OCI-LY7 (cell line): ENCODE measurements at regions not wholly inside any gene's neighbourhood (a gene's known extent, or its start where the extent isn't known, plus 50 kb on each side); places are given as distances from the start of the nearest gene placed in this dataset.

Experiments
- BruUV-seq: library from RNA; stranded (reverse); fragments of 400-500 nt; replicated peaks from 2 replicates; lab custom pipeline; 2021; lab: Mats Ljungman, UMichigan
- CTCF ChIA-PET: fragments of 300-600 bp; sonication (Branson Sonifier 250); formaldehyde crosslinking; loops from one replicate; lab custom pipeline; 2022; ENCODE audit warnings: antibody characterized with exemption; ENCODE audit not compliant: unreplicated experiment; lab: Charles Lee
- POLR2A ChIA-PET: fragments of 300-600 bp; sonication (Branson Sonifier 250); formaldehyde crosslinking; loops from one replicate; lab custom pipeline; 2022; ENCODE audit warnings: antibody characterized with exemption; lab: Charles Lee
- DNase-seq: peaks from one replicate; pipeline ENCODE4 v3.0.0-alpha.2; 2015; ENCODE audit warnings: low spot score
- H2AFZ ChIP-seq: fragments of 200-600 bp; sonication (generic), shearing (Covaris generic); 2 replicates; pipeline ENCODE4 v1.6.1; 2014; ENCODE audit warnings: mild to moderate bottlenecking, antibody characterized with exemption, low read length, moderate library complexity
- H3K27ac ChIP-seq: fragments of 200-600 bp; sonication (generic); 2 replicates; pipeline ENCODE4 v1.5.1; 2014; ENCODE audit warnings: mixed run types, low read depth, mild to moderate bottlenecking, moderate library complexity, low read length, inconsistent platforms; ENCODE audit not compliant: poor library complexity, severe bottlenecking
- H3K36me3 ChIP-seq: fragments of 200-600 bp; sonication (generic); 2 replicates; pipeline ENCODE4 v1.6.1; 2014; ENCODE audit warnings: mild to moderate bottlenecking, antibody characterized with exemption, low read length, moderate library complexity, mixed read lengths; ENCODE audit not compliant: insufficient read depth
- H3K4me1 ChIP-seq: fragments of 200-600 bp; sonication (generic); 2 replicates; pipeline ENCODE4 v1.5.1; 2014; ENCODE audit warnings: mild to moderate bottlenecking, low read length; ENCODE audit not compliant: insufficient read depth, poor library complexity, severe bottlenecking
- H3K4me2 ChIP-seq: fragments of 200-600 bp; sonication (generic); 2 replicates; pipeline ENCODE4 v1.6.1; 2014; ENCODE audit warnings: mild to moderate bottlenecking, low read length
- H3K4me3 ChIP-seq: fragments of 200-600 bp; sonication (generic); 2 replicates; pipeline ENCODE4 v1.5.1; 2014; ENCODE audit warnings: mild to moderate bottlenecking, low read depth, low read length; ENCODE audit not compliant: poor library complexity, severe bottlenecking
- H3K79me2 ChIP-seq: fragments of 200-600 bp; sonication (generic); 2 replicates; pipeline ENCODE4 v1.6.1; 2016; ENCODE audit warnings: low read depth, mild to moderate bottlenecking, low read length, moderate library complexity, mixed read lengths; ENCODE audit not compliant: insufficient read depth
- H3K9me2 ChIP-seq: fragments of 200-600 bp; sonication (generic); 2 replicates; pipeline ENCODE4 v1.6.1; 2016; ENCODE audit warnings: mild to moderate bottlenecking, low read length, mixed read lengths; ENCODE audit not compliant: insufficient read depth
- H3K9me3 ChIP-seq: fragments of 200-600 bp; sonication (generic); 2 replicates; pipeline ENCODE4 v1.6.1; 2014; ENCODE audit warnings: mild to moderate bottlenecking, mixed run types, low read length, mixed read lengths
- H4K20me1 ChIP-seq: fragments of 200-600 bp; sonication (generic); 2 replicates; pipeline ENCODE4 v1.6.1; 2014; ENCODE audit warnings: mild to moderate bottlenecking, antibody characterized with exemption, low read length, moderate library complexity, mixed read lengths; ENCODE audit not compliant: insufficient read depth
- EZH2phosphoT487 ChIP-seq: fragments of 200-600 bp; sonication (generic); IDR thresholded peaks from 2 replicates; pipeline ENCODE4 v1.6.1; 2018; ENCODE audit warnings: low read depth, borderline replicate concordance, mild to moderate bottlenecking, mixed run types, antibody characterized with exemption, low read length, moderate library complexity, mixed read lengths
- intact Hi-C: fragments of 100-400 bp; cut with micrococcal nuclease; formaldehyde crosslinking; loops from one replicate; pipeline ENCODE4 v1.10.0; 2022; ENCODE audit not compliant: unreplicated experiment
- TF ChIP-seq, protein P1 (sequence below): fragments of 200-600 bp; sonication (generic); conservative IDR thresholded peaks from 2 replicates; pipeline ENCODE4 v1.5.1; 2014; ENCODE audit warnings: mild to moderate bottlenecking, antibody characterized with exemption, low read length, moderate library complexity, mixed read lengths

DNA sequence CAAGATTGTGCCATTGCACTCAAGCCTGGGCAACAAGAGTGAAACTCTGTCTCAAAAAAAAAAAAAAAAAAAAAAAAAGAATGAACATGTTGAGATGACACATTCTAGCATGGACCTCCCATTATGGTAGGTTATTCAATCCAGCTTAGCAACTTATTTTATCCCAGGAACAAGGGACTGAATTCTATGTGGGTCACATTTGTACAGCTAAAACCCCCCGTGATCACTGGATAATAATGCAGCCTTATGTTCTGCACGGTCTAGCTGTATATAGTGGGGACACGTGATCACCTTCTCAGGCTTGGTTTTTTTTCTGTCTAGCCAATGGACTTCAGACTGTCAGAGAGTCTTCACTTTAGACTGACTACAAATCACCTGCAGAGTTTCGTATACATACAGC, 115.2 kb upstream of the FRG1 start:
- Histone ChIP-seq H2AFZ (no peak overlapping the region), H3K9me3 (no peaks in the 10 kb centered on the region), H4K20me1 (no peaks in the 10 kb centered on the region), H3K4me1 (no peaks in the 10 kb centered on the region), H3K4me2 (no peak overlapping the region), H3K36me3 (no peaks in the 10 kb centered on the region), H3K79me2 (no peaks in the 10 kb centered on the region), H3K4me3 (no peak overlapping the region), H3K9me2 (no peaks in the 10 kb centered on the region), H3K27ac (no peak overlapping the region)
- ChIA-PET POLR2A (no interaction called here), CTCF (no interaction called here)
- no peak for DNase-seq
- no TSS peak for BruUV-seq
- intact Hi-C loops, result no loop called here
- TF ChIP-seq, protein P1, sequence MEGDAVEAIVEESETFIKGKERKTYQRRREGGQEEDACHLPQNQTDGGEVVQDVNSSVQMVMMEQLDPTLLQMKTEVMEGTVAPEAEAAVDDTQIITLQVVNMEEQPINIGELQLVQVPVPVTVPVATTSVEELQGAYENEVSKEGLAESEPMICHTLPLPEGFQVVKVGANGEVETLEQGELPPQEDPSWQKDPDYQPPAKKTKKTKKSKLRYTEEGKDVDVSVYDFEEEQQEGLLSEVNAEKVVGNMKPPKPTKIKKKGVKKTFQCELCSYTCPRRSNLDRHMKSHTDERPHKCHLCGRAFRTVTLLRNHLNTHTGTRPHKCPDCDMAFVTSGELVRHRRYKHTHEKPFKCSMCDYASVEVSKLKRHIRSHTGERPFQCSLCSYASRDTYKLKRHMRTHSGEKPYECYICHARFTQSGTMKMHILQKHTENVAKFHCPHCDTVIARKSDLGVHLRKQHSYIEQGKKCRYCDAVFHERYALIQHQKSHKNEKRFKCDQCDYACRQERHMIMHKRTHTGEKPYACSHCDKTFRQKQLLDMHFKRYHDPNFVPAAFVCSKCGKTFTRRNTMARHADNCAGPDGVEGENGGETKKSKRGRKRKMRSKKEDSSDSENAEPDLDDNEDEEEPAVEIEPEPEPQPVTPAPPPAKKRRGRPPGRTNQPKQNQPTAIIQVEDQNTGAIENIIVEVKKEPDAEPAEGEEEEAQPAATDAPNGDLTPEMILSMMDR, result no peak
- no peak for TF ChIP-seq EZH2phosphoT487

DNA sequence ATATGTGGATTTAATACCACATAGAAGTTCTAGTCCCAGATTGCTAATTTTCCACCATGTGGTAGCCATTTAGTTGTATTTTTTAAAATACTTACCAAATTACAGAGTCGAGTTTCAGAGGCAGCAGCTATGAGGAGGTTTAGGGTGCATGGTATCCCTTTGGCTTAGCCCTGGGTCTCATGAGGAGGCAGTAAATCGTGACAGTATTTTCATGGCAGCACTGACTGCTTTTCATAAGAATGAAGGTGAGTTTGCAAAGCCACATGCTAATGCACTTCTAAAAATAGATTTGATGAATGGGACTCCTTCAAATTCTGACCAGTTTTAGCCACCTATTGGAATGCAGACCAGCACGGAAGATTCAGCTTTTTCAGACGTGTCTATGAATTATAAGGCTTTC, 114.0 kb upstream of the FRG1 start:
- Histone ChIP-seq H3K79me2 (no peaks in the 10 kb centered on the region), H3K9me2 (no peaks in the 10 kb centered on the region), H4K20me1 (no peaks in the 10 kb centered on the region), H3K4me1 (no peaks in the 10 kb centered on the region), H3K36me3 (no peaks in the 10 kb centered on the region), H3K4me2 (no peak overlapping the region), H3K27ac (no peak overlapping the region), H3K9me3 (no peaks in the 10 kb centered on the region), H2AFZ (no peak overlapping the region), H3K4me3 (no peak overlapping the region)
- DNase-seq, result no peak
- ChIA-PET CTCF (no interaction called here), POLR2A (no interaction called here)
- intact Hi-C loops, result no loop called here
- no TSS peak for BruUV-seq
- no peak for TF ChIP-seq EZH2phosphoT487
- TF ChIP-seq, protein P1, result no peak

DNA sequence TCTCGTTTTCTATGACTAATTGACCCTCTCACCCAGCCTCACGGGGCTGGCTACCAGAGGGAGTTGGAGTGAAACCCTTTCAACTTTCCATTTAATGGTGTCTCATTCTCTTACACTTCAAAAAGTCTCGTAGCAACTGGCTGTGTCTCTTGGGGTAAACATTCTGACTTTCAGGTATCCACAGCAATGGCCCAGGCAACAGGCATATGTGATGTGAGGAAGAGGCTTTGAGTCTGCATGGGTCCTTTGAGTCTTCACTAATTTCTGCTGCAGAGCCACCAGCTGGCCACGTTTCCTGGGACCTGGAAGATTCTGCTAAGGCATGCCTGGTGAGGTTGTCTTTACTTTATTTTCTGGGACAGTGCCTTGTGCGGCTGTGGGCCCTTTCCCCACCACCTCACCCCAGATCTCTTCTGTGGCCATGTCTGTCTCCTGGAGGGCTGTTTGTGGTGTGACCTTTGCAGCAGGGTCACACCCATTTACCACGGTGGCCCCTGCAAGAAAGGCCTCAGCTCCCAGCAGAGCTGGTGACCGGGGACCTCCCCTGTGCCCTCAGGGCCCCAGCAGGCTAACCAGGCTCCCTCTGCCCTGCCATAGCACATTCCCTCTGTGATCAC, 112.5 kb upstream of the FRG1 start:
- Histone ChIP-seq H3K9me2 (no peaks in the 10 kb centered on the region), H3K4me2 (no peak overlapping the region), H3K4me1 (no peaks in the 10 kb centered on the region), H3K36me3 (no peaks in the 10 kb centered on the region), H3K4me3 (no peak overlapping the region), H3K9me3 (no peaks in the 10 kb centered on the region), H2AFZ (no peak overlapping the region), H3K79me2 (no peaks in the 10 kb centered on the region), H3K27ac (no peak overlapping the region), H4K20me1 (no peaks in the 10 kb centered on the region)
- BruUV-seq, result no TSS peak
- POLR2A ChIA-PET, result no interaction called here
- CTCF ChIA-PET, result no interaction called here
- TF ChIP-seq, protein P1, result no peak
- TF ChIP-seq EZH2phosphoT487, result no peak
- DNase-seq, result no peak
- intact Hi-C loops, result no loop called here
